Activated CD8-positive, alpha-beta memory T cell treated with anti-CD3 and anti-CD28 coated beads for 48 hours (primary cell): ENCODE measurements at regions not wholly inside any gene's neighbourhood (a gene's known extent, or its start where the extent isn't known, plus 50 kb on each side); places are given as distances from the start of the nearest gene placed in this dataset.

Source experiments
- DNase-seq, 3 experiments: peaks; one replicate each; pipeline ENCODE4 v3.0.0-alpha.2; 2020; ENCODE audit warnings: low read depth in 2 of 3, low spot score in 2 of 3

GRCh38 chr11:70501051-70501901, 102.9 kb downstream of the CTTN start:
- DNase-seq, result no peak

- no peak for DNase-seq
Measured at GRCh38 chr11:70501933-70502540, 103.7 kb downstream of the CTTN start.

GRCh38 chr11:70502677-70503467, 104.5 kb downstream of the CTTN start:
- DNase-seq, result no peak

- DNase-seq, result no peak
Measured at GRCh38 chr11:70503468-70504221, 105.3 kb downstream of the CTTN start.

GRCh38 chr11:70504246-70505020, 106.1 kb downstream of the CTTN start:
- no peak for DNase-seq

GRCh38 chr11:70505331-70505731, 107.0 kb downstream of the CTTN start:
- DNase-seq, result no peak

GRCh38 chr11:70505761-70506657, 107.7 kb downstream of the CTTN start:
- no peak for DNase-seq

GRCh38 chr11:70506658-70506970, 108.3 kb downstream of the CTTN start:
- no peak for DNase-seq

- DNase-seq, result no peak
Measured at GRCh38 chr11:70506986-70507385, 108.7 kb downstream of the CTTN start.

GRCh38 chr11:70507466-70508230, 109.3 kb downstream of the CTTN start:
- DNase-seq, result no peak

- no peak for DNase-seq
Measured at GRCh38 chr11:70508231-70508480, 109.8 kb downstream of the CTTN start.

- DNase-seq, result no peak
Measured at GRCh38 chr11:70509476-70509875, 111.1 kb downstream of the CTTN start.

GRCh38 chr11:70510106-70510505, 111.8 kb downstream of the CTTN start:
- DNase-seq, result no peak

GRCh38 chr11:70510571-70510970, 112.2 kb downstream of the CTTN start:
- DNase-seq, result no peak

- no peak for DNase-seq
Measured at GRCh38 chr11:70511345-70511744, 113.0 kb downstream of the CTTN start.

GRCh38 chr11:70512716-70513115, 114.4 kb downstream of the CTTN start:
- no peak for DNase-seq

GRCh38 chr11:70517203-70517602, 118.9 kb downstream of the CTTN start:
- no peak for DNase-seq

- no peak for DNase-seq
Measured at GRCh38 chr11:70517988-70518907, 119.9 kb downstream of the CTTN start.
